Superior temporal gyrus (tissue), 1 donor: ENCODE measurements at regions not wholly inside any gene's neighbourhood (a gene's known extent, or its start where the extent isn't known, plus 50 kb on each side); places are given as distances from the start of the nearest gene placed in this dataset.

Source experiments
- DNase-seq: peaks from one replicate; pipeline ENCODE4 v3.0.0-alpha.2; 2016; ENCODE audit errors: extremely low spot score

- DNase-seq: peak; percentile 35
Measured at GRCh38 chr2:57881998-57882888, 164.4 kb upstream of the VRK2 start.

GRCh38 chr2:57882895-57883515 lies 163.6 kb upstream of the VRK2 start:
- DNase-seq: peak; percentile 83

GRCh38 chr2:57884281-57884680 lies 162.3 kb upstream of the VRK2 start:
- peak; percentile 58 for DNase-seq

GRCh38 chr2:57885742-57886141 lies 160.9 kb upstream of the VRK2 start:
- no peak for DNase-seq

GRCh38 chr2:57886161-57886786 lies 160.3 kb upstream of the VRK2 start:
- no peak for DNase-seq

GRCh38 chr2:57888463-57888862 lies 158.1 kb upstream of the VRK2 start:
- DNase-seq: no peak

- no peak for DNase-seq
Measured at GRCh38 chr2:57890464-57890863, 156.1 kb upstream of the VRK2 start.

- peak; percentile 20 for DNase-seq
Measured at GRCh38 chr2:57891086-57891712, 155.4 kb upstream of the VRK2 start.

- DNase-seq: peak; percentile 22
Measured at GRCh38 chr2:57892920-57893319, 153.7 kb upstream of the VRK2 start.

GRCh38 chr2:57893347-57893746 lies 153.3 kb upstream of the VRK2 start:
- no peak for DNase-seq

- no peak for DNase-seq
Measured at GRCh38 chr2:57893786-57894185, 152.8 kb upstream of the VRK2 start.

GRCh38 chr2:57894381-57894780 lies 152.2 kb upstream of the VRK2 start:
- DNase-seq: no peak

GRCh38 chr2:57897920-57898319 lies 148.7 kb upstream of the VRK2 start:
- no peak for DNase-seq

- DNase-seq: no peak
Measured at GRCh38 chr2:57899898-57900297, 146.7 kb upstream of the VRK2 start.

- no peak for DNase-seq
Measured at GRCh38 chr2:57902578-57902977, 144.0 kb upstream of the VRK2 start.

- peak; percentile 91 for DNase-seq
Measured at GRCh38 chr2:57906152-57906732, 140.4 kb upstream of the VRK2 start.

- DNase-seq: peak; percentile 90
Measured at GRCh38 chr2:57907411-57907810, 139.2 kb upstream of the VRK2 start.

- no peak for DNase-seq
Measured at GRCh38 chr2:57908736-57909161, 137.9 kb upstream of the VRK2 start.

- no peak for DNase-seq
Measured at GRCh38 chr2:57918126-57918525, 128.5 kb upstream of the VRK2 start.

GRCh38 chr2:57920342-57920939 lies 126.2 kb upstream of the VRK2 start:
- DNase-seq: no peak

- no peak for DNase-seq
Measured at GRCh38 chr2:57934659-57935058, 111.9 kb upstream of the VRK2 start.
